ENCODE measurements at regions not wholly inside any gene's neighbourhood (a gene's known extent, or its start where the extent isn't known, plus 50 kb on each side); places are given as distances from the start of the nearest gene placed in this dataset.

DNA sequence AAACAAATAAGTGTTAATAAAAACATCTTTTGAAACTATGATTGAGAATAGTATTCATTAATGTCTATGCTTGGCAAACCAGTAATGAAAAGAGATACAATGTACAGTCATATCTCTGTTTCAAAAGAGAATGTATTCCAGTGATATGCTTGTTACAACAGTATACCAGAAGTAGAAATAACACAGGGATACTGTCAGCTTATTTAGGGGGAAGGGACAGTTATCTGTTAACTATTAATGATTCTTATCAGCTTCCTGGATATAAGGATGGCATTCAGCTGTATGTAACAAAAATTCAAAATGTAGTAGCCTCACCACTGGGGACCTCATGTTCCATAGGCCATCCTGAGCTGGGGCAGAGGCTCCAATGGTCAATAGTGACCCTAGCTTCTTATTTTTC, 103.8 kb upstream of the TBX18 start:
- TF ChIP-seq POLR2AphosphoS5 (IDR thresholded peaks at IDR 0.05; ENCODE audit: low read depth, low read length) = no peak
- TF ChIP-seq POLR2A (IDR thresholded peaks at IDR 0.05; ENCODE audit: low read depth, low read length) = no peak
- no peak for TF ChIP-seq TAF1 (IDR thresholded peaks at IDR 0.05; ENCODE audit: borderline replicate concordance, low read depth, low read length)

All from GM12892 (cell line).